ENCODE measurements at regions not wholly inside any gene's neighbourhood (a gene's known extent, or its start where the extent isn't known, plus 50 kb on each side); places are given as distances from the start of the nearest gene placed in this dataset.

GRCh38 chr6:71486461-71486860 lies 197.8 kb downstream of the OGFRL1 start:
- no peak for ATAC-seq
- TF ChIP-seq CREB5 (CRISPR knock-in tag; IDR thresholded peaks at IDR 0.05; ENCODE audit: low read depth) (no peak), OSR1 (CRISPR knock-in tag; IDR thresholded peaks at IDR 0.05) (no peak), CSRNP3 (CRISPR knock-in tag; IDR thresholded peaks at IDR 0.05) (no peak), ZFP3 (CRISPR knock-in tag; IDR thresholded peaks at IDR 0.05) (no peak), TSHZ2 (CRISPR knock-in tag; IDR thresholded peaks at IDR 0.05) (no peak), PATZ1 (CRISPR knock-in tag; IDR thresholded peaks at IDR 0.05; ENCODE audit: borderline replicate concordance) (no peak), SNAI2 (CRISPR knock-in tag; IDR thresholded peaks at IDR 0.05) (no peak), POU6F1 (CRISPR knock-in tag; IDR thresholded peaks at IDR 0.05; ENCODE audit: borderline replicate concordance, low read depth) (no peak), ZNF565 (CRISPR knock-in tag; conservative IDR thresholded peaks at IDR 0.05; ENCODE audit: low read depth) (no peak), ZNF8 (CRISPR knock-in tag; IDR thresholded peaks at IDR 0.05) (no peak), ZC3H10 (CRISPR knock-in tag; IDR thresholded peaks at IDR 0.05) (no peak), ISL1 (CRISPR knock-in tag; IDR thresholded peaks at IDR 0.05) (no peak)

- no peak for ATAC-seq
- TF ChIP-seq ARNTL (CRISPR knock-in tag; IDR thresholded peaks at IDR 0.05; ENCODE audit: borderline replicate concordance, low read depth) = no peak
- no peak for TF ChIP-seq OSR1 (CRISPR knock-in tag; IDR thresholded peaks at IDR 0.05)
- TF ChIP-seq ZNF70 (CRISPR knock-in tag; IDR thresholded peaks at IDR 0.05) = no peak
- TF ChIP-seq CSDC2 (CRISPR knock-in tag; IDR thresholded peaks at IDR 0.05) = no peak
- no peak for TF ChIP-seq ISL1 (CRISPR knock-in tag; IDR thresholded peaks at IDR 0.05)
- TF ChIP-seq ZNF8 (CRISPR knock-in tag; IDR thresholded peaks at IDR 0.05) = no peak
- TF ChIP-seq ESRRG (CRISPR knock-in tag; IDR thresholded peaks at IDR 0.05) = no peak
These were observed 199.6 kb downstream of the OGFRL1 start for GRCh38 chr6:71488186-71488585.

GRCh38 chr6:71489736-71490135 lies 201.1 kb downstream of the OGFRL1 start:
- peak; percentile 99 for ATAC-seq
- no peak for TF ChIP-seq OSR1 (CRISPR knock-in tag; IDR thresholded peaks at IDR 0.05)
- TF ChIP-seq PPARA (CRISPR knock-in tag; IDR thresholded peaks at IDR 0.05; ENCODE audit: borderline replicate concordance) = no peak
- TF ChIP-seq BACH2 (CRISPR knock-in tag; IDR thresholded peaks at IDR 0.05; ENCODE audit: borderline replicate concordance) = no peak
- no peak for TF ChIP-seq TCF4 (CRISPR knock-in tag; IDR thresholded peaks at IDR 0.05; ENCODE audit: borderline replicate concordance)
- TF ChIP-seq RARB (CRISPR knock-in tag; IDR thresholded peaks at IDR 0.05) = no peak
- no peak for TF ChIP-seq PATZ1 (CRISPR knock-in tag; IDR thresholded peaks at IDR 0.05; ENCODE audit: borderline replicate concordance)
- TF ChIP-seq TSHZ2 (CRISPR knock-in tag; IDR thresholded peaks at IDR 0.05) = no peak
- no peak for TF ChIP-seq CREB5 (CRISPR knock-in tag; IDR thresholded peaks at IDR 0.05; ENCODE audit: low read depth)
- no peak for TF ChIP-seq ARNTL (CRISPR knock-in tag; IDR thresholded peaks at IDR 0.05; ENCODE audit: borderline replicate concordance, low read depth)
- TF ChIP-seq SNAI2 (CRISPR knock-in tag; IDR thresholded peaks at IDR 0.05) = no peak
- TF ChIP-seq TOX (CRISPR knock-in tag; IDR thresholded peaks at IDR 0.05; ENCODE audit: borderline replicate concordance) = no peak
- TF ChIP-seq ESRRG (CRISPR knock-in tag; IDR thresholded peaks at IDR 0.05) = no peak
- TF ChIP-seq ZNF70 (CRISPR knock-in tag; IDR thresholded peaks at IDR 0.05) = no peak

Data from SK-N-SH treated with all-trans-retinoic acid at 6 μM for 48 hours (cell line).